PC-9 (cell line): ENCODE measurements at regions not wholly inside any gene's neighbourhood (a gene's known extent, or its start where the extent isn't known, plus 50 kb on each side); places are given as distances from the start of the nearest gene placed in this dataset.

Experiments
- CTCF ChIP-seq: fragments of 200-600 bp; sonication (generic); conservative IDR thresholded peaks from 2 replicates; pipeline ENCODE4 v1.6.1; 2017; ENCODE audit warnings: mixed run types, antibody characterized with exemption, mild to moderate bottlenecking, moderate library complexity
- EZH2 ChIP-seq: fragments of 200-600 bp; sonication (generic); IDR thresholded peaks from 2 replicates; pipeline ENCODE4 v1.8.0; 2017; ENCODE audit warnings: antibody characterized with exemption, low read depth

GRCh38 chr7:24127930-24128329, 156.1 kb upstream of the NPY start:
- TF ChIP-seq EZH2 = no peak
- TF ChIP-seq CTCF = no peak
